OCI-LY1 (cell line): ENCODE measurements at regions not wholly inside any gene's neighbourhood (a gene's known extent, or its start where the extent isn't known, plus 50 kb on each side); places are given as distances from the start of the nearest gene placed in this dataset.

Experiments used
- EZH2 ChIP-seq: fragments of 200-600 bp; sonication (generic), shearing (Covaris generic); IDR thresholded peaks from 2 replicates; pipeline ENCODE4 v1.8.0; 2017; ENCODE audit warnings: borderline replicate concordance, mixed run types, mild to moderate bottlenecking, antibody characterized with exemption, low read length, moderate library complexity, mixed read lengths
- TF ChIP-seq, protein P1 (sequence below): fragments of 200-600 bp; sonication (generic), shearing (Covaris generic); IDR thresholded peaks from 2 replicates; pipeline ENCODE4 v1.5.1; 2017; ENCODE audit warnings: mild to moderate bottlenecking, antibody characterized with exemption, low read length, moderate library complexity, mixed read lengths

DNA sequence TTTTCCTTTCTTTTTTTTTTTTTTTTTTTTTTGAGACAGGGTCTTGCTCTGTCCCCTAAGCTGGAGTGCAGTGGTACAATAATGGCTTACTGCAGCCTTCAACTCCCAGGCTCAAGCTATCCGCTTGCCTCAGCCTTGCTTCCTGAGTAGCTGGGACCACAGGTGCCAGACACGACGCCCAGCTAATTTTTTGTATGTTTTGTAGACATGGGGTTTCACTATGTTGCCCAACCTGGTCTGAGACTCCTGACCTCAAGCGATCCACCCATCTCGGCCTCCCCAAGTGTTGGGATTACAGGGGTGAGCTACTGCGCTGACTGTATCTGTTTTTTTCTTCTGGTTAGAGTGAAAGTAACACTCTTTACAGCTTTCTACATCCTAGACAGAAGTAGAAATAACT, 167.9 kb upstream of the FOXN2 start:
- TF ChIP-seq, protein P1, sequence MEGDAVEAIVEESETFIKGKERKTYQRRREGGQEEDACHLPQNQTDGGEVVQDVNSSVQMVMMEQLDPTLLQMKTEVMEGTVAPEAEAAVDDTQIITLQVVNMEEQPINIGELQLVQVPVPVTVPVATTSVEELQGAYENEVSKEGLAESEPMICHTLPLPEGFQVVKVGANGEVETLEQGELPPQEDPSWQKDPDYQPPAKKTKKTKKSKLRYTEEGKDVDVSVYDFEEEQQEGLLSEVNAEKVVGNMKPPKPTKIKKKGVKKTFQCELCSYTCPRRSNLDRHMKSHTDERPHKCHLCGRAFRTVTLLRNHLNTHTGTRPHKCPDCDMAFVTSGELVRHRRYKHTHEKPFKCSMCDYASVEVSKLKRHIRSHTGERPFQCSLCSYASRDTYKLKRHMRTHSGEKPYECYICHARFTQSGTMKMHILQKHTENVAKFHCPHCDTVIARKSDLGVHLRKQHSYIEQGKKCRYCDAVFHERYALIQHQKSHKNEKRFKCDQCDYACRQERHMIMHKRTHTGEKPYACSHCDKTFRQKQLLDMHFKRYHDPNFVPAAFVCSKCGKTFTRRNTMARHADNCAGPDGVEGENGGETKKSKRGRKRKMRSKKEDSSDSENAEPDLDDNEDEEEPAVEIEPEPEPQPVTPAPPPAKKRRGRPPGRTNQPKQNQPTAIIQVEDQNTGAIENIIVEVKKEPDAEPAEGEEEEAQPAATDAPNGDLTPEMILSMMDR, result no peak
- no peak for TF ChIP-seq EZH2
